ENCODE measurements at regions not wholly inside any gene's neighbourhood (a gene's known extent, or its start where the extent isn't known, plus 50 kb on each side); places are given as distances from the start of the nearest gene placed in this dataset.
"Not testable (repeated sequence)": the region's sequence is repeated elsewhere in the genome, so short reads cannot be mapped to it uniquely, and the experiment has no call there.

- DNase-seq (ENCODE audit: insufficient read length, low spot score) (no peak), FAIRE-seq (no peak)
- no peak for TF ChIP-seq PAX5 (IDR thresholded peaks at IDR 0.05; ENCODE audit: insufficient read depth, low read length, severe bottlenecking)
- no peak for TF ChIP-seq POLR2AphosphoS5 (IDR thresholded peaks at IDR 0.05; ENCODE audit: low read depth, low read length)
- no peak for TF ChIP-seq POU2F2 (IDR thresholded peaks at IDR 0.05; ENCODE audit: low read depth, low read length)
- no peak for TF ChIP-seq TAF1 (IDR thresholded peaks at IDR 0.05; ENCODE audit: low read depth, low read length)
- TF ChIP-seq SPI1 (IDR thresholded peaks at IDR 0.05; ENCODE audit: low read depth, low read length), result no peak
- TF ChIP-seq POLR2A (IDR thresholded peaks at IDR 0.05; ENCODE audit: low read depth, low read length), result no peak
These were observed 565.0 kb downstream of the XPNPEP1 start for GRCh38 chr10:109358325-109358724.

- DNase-seq (ENCODE audit: insufficient read length, low spot score) (no peak), FAIRE-seq (no peak)
These were observed 575.0 kb downstream of the XPNPEP1 start for GRCh38 chr10:109348324-109348723.

GRCh38 chr10:109343293-109343692 lies 580.0 kb downstream of the XPNPEP1 start:
- FAIRE-seq, result no peak
- TF ChIP-seq POLR2AphosphoS5 (IDR thresholded peaks at IDR 0.05; ENCODE audit: low read depth, low read length) (no peak), TAF1 (IDR thresholded peaks at IDR 0.05; ENCODE audit: low read depth, low read length) (no peak), POU2F2 (IDR thresholded peaks at IDR 0.05; ENCODE audit: low read depth, low read length) (no peak), PAX5 (IDR thresholded peaks at IDR 0.05; ENCODE audit: insufficient read depth, low read length, severe bottlenecking) (no peak), POLR2A (IDR thresholded peaks at IDR 0.05; ENCODE audit: low read depth, low read length) (no peak), SPI1 (IDR thresholded peaks at IDR 0.05; ENCODE audit: low read depth, low read length) (no peak)

More at GRCh38 chr10:109348324-109348723, 575.0 kb downstream of the XPNPEP1 start:
- TF ChIP-seq POLR2A (IDR thresholded peaks at IDR 0.05; ENCODE audit: low read depth, low read length) (no peak), PAX5 (IDR thresholded peaks at IDR 0.05; ENCODE audit: insufficient read depth, low read length, severe bottlenecking) (no peak), TAF1 (IDR thresholded peaks at IDR 0.05; ENCODE audit: low read depth, low read length) (no peak), POU2F2 (IDR thresholded peaks at IDR 0.05; ENCODE audit: low read depth, low read length) (no peak), POLR2AphosphoS5 (IDR thresholded peaks at IDR 0.05; ENCODE audit: low read depth, low read length) (no peak), SPI1 (IDR thresholded peaks at IDR 0.05; ENCODE audit: low read depth, low read length) (no peak)

GRCh38 chr10:109341986-109342385 lies 581.3 kb downstream of the XPNPEP1 start:
- FAIRE-seq, result no peak
- TF ChIP-seq PAX5 (IDR thresholded peaks at IDR 0.05; ENCODE audit: insufficient read depth, low read length, severe bottlenecking), result no peak
- no peak for TF ChIP-seq POU2F2 (IDR thresholded peaks at IDR 0.05; ENCODE audit: low read depth, low read length)
- TF ChIP-seq SPI1 (IDR thresholded peaks at IDR 0.05; ENCODE audit: low read depth, low read length), result no peak
- no peak for TF ChIP-seq POLR2AphosphoS5 (IDR thresholded peaks at IDR 0.05; ENCODE audit: low read depth, low read length)
- TF ChIP-seq TAF1 (IDR thresholded peaks at IDR 0.05; ENCODE audit: low read depth, low read length), result no peak
- TF ChIP-seq POLR2A (IDR thresholded peaks at IDR 0.05; ENCODE audit: low read depth, low read length), result no peak
- DNase-seq (ENCODE audit: insufficient read length, low spot score), result no peak

More at GRCh38 chr10:109343293-109343692, 580.0 kb downstream of the XPNPEP1 start:
- no peak for DNase-seq (ENCODE audit: insufficient read length, low spot score)

- DNase-seq (ENCODE audit: insufficient read length, low spot score) (no peak), FAIRE-seq (no peak)
- TF ChIP-seq PAX5 (IDR thresholded peaks at IDR 0.05; ENCODE audit: insufficient read depth, low read length, severe bottlenecking) (no peak), TAF1 (IDR thresholded peaks at IDR 0.05; ENCODE audit: low read depth, low read length) (no peak), SPI1 (IDR thresholded peaks at IDR 0.05; ENCODE audit: low read depth, low read length) (no peak), POLR2AphosphoS5 (IDR thresholded peaks at IDR 0.05; ENCODE audit: low read depth, low read length) (no peak), POLR2A (IDR thresholded peaks at IDR 0.05; ENCODE audit: low read depth, low read length) (no peak), POU2F2 (IDR thresholded peaks at IDR 0.05; ENCODE audit: low read depth, low read length) (no peak)
These were observed 595.3 kb downstream of the XPNPEP1 start for GRCh38 chr10:109328001-109328400.

- DNase-seq (ENCODE audit: insufficient read length, low spot score) (no peak), FAIRE-seq (no peak)
- TF ChIP-seq SPI1 (IDR thresholded peaks at IDR 0.05; ENCODE audit: low read depth, low read length), result no peak
These were observed 596.0 kb downstream of the XPNPEP1 start for GRCh38 chr10:109327266-109327665.

GRCh38 chr10:109324721-109325120 lies 598.6 kb downstream of the XPNPEP1 start:
- DNase-seq (ENCODE audit: insufficient read length, low spot score), result no peak
- FAIRE-seq, result no peak
- TF ChIP-seq POLR2A (IDR thresholded peaks at IDR 0.05; ENCODE audit: low read depth, low read length) (no peak), TAF1 (IDR thresholded peaks at IDR 0.05; ENCODE audit: low read depth, low read length) (no peak)

GRCh38 chr10:109317746-109318366 lies 605.5 kb downstream of the XPNPEP1 start:
- FAIRE-seq (no peak), DNase-seq (ENCODE audit: insufficient read length, low spot score) (no peak)
- TF ChIP-seq POU2F2 (IDR thresholded peaks at IDR 0.05; ENCODE audit: low read depth, low read length) (no peak), POLR2A (IDR thresholded peaks at IDR 0.05; ENCODE audit: low read depth, low read length) (no peak), POLR2AphosphoS5 (IDR thresholded peaks at IDR 0.05; ENCODE audit: low read depth, low read length) (no peak), TAF1 (IDR thresholded peaks at IDR 0.05; ENCODE audit: low read depth, low read length) (no peak), SPI1 (IDR thresholded peaks at IDR 0.05; ENCODE audit: low read depth, low read length) (no peak), PAX5 (IDR thresholded peaks at IDR 0.05; ENCODE audit: insufficient read depth, low read length, severe bottlenecking) (no peak)

- not testable (repeated sequence) for FAIRE-seq; DNase-seq (ENCODE audit: insufficient read length, low spot score)
These were observed 609.3 kb downstream of the XPNPEP1 start for GRCh38 chr10:109314016-109314415.

GRCh38 chr10:109312555-109312954 lies 610.8 kb downstream of the XPNPEP1 start:
- DNase-seq (ENCODE audit: insufficient read length, low spot score); FAIRE-seq: not testable (repeated sequence)

GRCh38 chr10:109308971-109309370 lies 614.3 kb downstream of the XPNPEP1 start:
- TF ChIP-seq SPI1 (IDR thresholded peaks at IDR 0.05; ENCODE audit: low read depth, low read length) (no peak), PAX5 (IDR thresholded peaks at IDR 0.05; ENCODE audit: insufficient read depth, low read length, severe bottlenecking) (no peak), TAF1 (IDR thresholded peaks at IDR 0.05; ENCODE audit: low read depth, low read length) (no peak), POLR2A (IDR thresholded peaks at IDR 0.05; ENCODE audit: low read depth, low read length) (no peak), POLR2AphosphoS5 (IDR thresholded peaks at IDR 0.05; ENCODE audit: low read depth, low read length) (no peak), POU2F2 (IDR thresholded peaks at IDR 0.05; ENCODE audit: low read depth, low read length) (no peak)
- FAIRE-seq (no peak), DNase-seq (ENCODE audit: insufficient read length, low spot score) (no peak)

- not testable (repeated sequence) for DNase-seq (ENCODE audit: insufficient read length, low spot score); FAIRE-seq
These were observed 616.2 kb downstream of the XPNPEP1 start for GRCh38 chr10:109307102-109307501.
